HCEC 1CT (cell line): ENCODE measurements at regions not wholly inside any gene's neighbourhood (a gene's known extent, or its start where the extent isn't known, plus 50 kb on each side); places are given as distances from the start of the nearest gene placed in this dataset.
"Not testable (repeated sequence)": the region's sequence is repeated elsewhere in the genome, so short reads cannot be mapped to it uniquely, and the experiment has no call there.

Experiments
- DNase-seq: peaks from one replicate; pipeline ENCODE4 v3.0.0-alpha.2; 2017

DNA sequence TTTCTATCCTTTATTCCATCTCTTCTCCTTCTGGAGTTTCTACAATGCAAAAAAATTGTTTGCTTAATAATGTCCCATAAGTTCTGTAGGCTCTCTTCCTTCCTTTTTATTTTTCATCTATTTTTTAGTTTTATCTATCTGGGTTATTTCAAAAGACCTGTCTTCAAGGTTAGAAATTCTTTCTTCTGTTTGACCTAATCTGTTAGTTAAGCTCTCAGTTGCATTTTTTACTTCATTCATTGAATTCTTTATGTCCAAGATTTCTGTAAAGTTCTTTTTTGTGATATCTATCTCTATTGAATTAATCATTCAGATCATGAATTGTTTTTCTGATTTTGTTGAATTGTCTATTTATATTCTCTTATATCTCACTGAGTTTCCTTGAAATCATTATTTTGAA is 145.9 kb upstream of the TLE4 start:
- DNase-seq: no peak

DNA sequence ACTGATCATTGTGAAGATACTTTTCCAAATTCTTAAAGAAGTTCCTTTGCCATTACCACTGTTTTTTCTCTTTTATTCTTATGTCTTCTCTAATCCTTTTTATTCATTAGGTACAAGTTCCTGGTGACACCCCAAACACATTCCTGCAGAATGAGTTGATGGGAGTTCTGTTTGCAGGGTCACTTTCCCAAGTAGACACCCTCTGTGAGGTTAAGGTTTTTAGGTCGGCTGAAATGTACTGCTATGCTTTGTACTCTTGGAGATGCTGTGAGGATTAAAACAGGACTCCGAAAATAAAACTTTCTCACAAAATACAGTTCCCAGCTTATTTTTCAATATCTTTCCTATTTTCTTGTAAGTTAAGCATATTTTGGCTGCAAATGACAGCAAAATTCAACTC is 143.3 kb upstream of the TLE4 start:
- DNase-seq: no peak

DNA sequence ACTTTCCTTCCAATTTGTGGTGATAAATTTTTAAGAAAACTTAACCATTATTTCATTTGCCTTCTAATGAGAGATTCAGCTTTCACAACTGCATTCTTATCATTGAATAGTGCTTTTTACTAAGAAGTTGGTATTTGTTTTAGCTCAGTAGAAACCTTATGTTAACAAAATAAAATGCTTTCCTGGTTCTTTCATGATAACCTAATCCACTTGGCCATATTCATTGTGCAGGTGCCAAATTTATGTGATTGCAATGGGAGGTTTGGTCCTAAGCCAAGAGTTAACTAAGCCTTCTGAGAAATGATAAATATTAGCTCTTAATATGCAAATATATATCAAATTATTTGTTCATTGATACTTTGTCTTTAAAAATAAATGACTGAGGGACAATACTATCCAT is 141.1 kb upstream of the TLE4 start:
- DNase-seq: no peak

DNA sequence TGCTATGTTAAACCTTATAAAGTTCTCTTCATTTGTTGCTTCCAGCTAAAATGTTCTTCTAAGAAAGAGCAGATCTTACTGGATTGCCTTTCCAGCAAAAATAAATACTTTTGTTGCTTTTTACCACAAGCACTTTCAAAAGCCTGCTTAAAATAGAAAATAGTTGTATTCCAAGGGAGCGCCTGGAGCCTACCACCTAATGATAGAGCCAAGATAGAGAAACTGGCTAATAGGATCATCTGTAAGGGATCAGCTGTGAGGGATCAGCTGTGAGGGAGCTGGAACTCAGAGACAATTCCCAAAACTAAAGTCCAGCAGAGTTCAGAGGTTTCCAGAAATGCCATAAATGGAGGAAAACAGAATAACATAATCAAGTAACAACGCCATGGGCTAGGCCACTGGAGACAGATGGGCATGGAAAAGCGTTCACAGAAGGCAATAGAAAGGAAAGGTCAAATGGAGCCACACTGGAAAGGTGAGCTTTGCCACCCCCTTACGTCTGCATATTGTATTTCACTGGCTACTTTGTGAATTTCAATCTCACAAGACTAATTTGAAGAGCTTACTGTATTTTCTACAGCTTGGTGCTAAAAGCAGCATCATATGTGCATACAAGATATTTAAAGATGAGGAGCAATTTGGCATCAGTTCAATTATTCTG is 140.6 kb upstream of the TLE4 start:
- no peak for DNase-seq

- no peak for DNase-seq
These were observed 139.3 kb upstream of the TLE4 start for GRCh38 chr9:79432485-79432884.

DNA sequence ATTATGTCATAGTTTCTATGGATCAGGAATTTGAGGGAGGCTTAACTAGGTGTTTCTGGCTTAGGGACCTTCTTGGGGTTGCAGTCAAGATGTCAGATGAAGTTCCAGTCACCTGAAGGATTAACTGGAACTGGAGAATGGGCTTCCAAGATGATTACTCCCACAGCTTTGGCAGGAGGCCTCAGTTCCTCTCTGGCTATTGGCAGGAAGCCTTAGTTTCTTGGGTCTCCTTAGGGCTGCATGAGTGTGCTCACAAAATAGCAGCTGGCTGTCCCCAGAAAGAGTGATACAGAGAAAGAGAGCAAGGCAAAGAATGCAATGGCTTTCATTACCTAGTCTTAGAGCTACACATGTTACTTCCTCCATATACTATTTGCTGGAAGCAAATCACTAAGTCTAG is 138.1 kb upstream of the TLE4 start:
- DNase-seq: no peak

- DNase-seq: not testable (repeated sequence)
These were observed 132.5 kb upstream of the TLE4 start for GRCh38 chr9:79439221-79439620.

- no peak for DNase-seq
These were observed 125.0 kb upstream of the TLE4 start for GRCh38 chr9:79446523-79447307.

DNA sequence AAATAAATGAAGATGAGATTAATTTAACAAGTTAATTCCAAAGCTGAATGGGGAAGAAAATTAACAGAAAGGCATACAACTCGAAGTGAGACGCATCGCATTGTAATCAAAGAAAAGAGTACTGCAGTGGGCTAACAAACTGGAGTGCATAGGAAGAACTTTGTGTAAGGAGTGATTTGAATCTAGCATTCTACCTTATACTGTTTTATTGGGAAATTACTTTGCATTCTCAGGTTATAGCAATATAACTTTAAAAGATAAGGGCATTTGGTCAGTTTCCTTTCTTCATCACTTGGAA is 124.5 kb upstream of the TLE4 start:
- DNase-seq: no peak

GRCh38 chr9:79447762-79448161 is 124.0 kb upstream of the TLE4 start:
- DNase-seq: no peak

DNA sequence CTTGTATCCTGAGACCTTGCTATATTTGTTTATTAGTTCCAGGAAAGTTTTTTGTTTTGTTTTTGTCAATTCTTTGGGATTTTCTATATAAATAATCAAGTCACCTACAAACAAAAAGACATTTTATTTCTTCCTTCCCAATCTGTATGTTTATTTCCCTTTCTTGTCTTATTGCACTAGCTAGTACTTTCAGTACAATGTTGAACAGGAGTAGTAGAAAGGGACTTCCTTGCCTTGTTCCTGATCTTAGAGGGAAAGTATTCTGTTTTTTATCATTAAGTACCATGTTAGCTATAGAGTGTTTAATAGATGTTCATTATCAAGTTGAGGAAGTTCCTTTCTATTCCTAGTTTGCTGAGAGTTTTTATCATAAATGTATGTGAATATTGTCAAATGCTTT is 119.5 kb upstream of the TLE4 start:
- no peak for DNase-seq

DNA sequence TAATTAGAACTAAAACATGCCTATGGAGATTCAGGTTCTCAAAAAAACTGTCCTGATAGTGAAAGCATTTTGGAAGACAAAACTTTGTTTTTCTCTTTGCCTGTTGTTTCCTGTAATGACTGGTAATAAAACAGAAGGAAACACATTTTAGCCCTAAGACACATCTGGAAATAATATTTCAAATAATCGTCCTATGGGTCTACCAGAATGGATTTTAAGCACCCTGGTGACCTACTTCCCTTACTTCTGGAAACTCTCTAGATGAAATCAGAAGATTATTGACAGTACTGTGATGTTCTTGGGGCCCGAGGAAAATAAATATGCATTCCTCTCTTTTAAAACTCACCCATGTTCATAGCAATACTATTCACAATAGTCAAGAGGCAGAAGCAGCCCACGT is 110.1 kb upstream of the TLE4 start:
- no peak for DNase-seq

DNA sequence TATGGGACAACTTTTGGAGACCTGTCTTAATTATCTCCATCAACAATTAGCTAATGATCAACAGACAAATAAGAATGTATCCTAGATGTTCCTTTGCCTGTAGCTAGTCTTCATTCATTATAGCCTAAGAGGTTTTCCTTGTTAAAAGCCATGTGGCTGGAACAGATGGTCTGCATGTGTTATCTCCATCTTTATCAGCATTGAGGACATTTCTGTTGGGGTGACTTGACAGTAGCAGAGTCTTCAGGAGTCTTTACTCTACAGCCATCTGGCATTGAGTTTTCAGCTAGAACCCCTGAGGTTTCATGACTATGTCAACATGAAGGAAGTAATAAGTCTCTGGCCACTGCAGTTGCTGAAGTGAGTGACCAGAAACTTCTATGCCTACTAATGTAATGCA is 106.6 kb upstream of the TLE4 start:
- DNase-seq: no peak

DNA sequence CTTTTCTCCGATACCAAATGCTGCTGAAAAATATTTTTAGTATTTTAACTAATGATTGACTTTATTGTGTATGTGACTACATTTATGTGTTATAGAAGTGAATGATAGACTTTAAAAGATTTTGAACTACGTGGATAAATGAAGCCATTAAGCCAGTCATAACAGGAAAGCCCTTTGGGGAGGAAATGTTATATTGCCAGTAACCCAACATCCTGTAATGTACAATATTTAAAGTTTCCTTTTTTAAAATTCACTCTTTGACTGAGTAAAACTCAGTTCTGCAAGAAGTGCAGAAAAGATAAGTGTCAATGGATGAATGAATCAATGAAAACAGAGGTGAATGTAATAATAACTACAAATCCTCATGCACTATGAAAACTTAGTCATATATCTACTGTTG is 102.6 kb upstream of the TLE4 start:
- no peak for DNase-seq

GRCh38 chr9:79470954-79471353 is 100.8 kb upstream of the TLE4 start:
- no peak for DNase-seq

DNA sequence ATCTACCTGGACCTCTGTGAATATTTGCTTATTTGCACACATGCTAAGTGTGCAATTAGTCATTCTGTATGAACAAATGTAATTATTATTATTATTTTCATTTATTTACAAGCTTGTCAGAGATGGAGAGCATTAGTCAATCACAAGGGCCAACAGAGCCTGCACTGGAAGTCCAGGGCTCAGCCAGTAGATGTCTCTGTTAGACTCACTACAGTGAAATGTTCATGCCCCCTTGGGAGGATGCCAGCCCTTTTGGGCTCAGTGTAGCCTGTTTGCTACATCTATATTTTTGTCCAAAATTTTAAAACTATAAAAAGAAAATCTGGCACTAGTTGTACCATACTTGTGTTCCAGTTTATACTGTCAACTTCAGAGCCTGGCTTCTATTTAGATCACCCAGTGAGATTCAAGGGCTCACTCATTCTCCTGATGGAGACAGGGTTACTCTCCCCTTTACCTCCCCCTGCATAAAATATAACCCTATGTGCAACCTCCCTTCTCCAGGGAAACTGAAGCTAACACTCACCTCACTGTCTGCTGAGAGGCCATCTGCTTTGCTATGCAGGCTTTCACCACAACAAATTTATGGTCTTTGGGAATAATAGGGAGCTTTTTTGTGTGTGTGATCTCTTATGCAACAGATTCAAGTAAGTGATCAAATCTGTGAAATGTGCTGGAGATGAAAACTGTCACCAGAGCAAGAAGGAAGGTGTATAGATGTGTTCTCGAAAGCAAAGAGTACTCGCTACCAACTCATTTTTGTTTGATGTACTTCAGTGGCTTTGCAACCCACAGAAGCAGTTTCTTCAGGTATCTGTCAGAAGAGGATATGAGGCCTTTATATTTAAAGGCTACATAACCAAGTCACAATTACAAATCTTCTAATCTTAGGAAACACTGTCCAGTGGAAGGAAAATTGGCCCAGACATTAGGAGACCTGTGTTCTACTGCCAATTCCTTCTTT is 99.9 kb upstream of the TLE4 start:
- peak; percentile 68 for DNase-seq

GRCh38 chr9:79473704-79474103 is 98.1 kb upstream of the TLE4 start:
- DNase-seq: no peak

- DNase-seq: no peak
These were observed 94.4 kb upstream of the TLE4 start for GRCh38 chr9:79477241-79477840.

- peak; percentile 43 for DNase-seq
These were observed 93.6 kb upstream of the TLE4 start for GRCh38 chr9:79477955-79478771.

DNA sequence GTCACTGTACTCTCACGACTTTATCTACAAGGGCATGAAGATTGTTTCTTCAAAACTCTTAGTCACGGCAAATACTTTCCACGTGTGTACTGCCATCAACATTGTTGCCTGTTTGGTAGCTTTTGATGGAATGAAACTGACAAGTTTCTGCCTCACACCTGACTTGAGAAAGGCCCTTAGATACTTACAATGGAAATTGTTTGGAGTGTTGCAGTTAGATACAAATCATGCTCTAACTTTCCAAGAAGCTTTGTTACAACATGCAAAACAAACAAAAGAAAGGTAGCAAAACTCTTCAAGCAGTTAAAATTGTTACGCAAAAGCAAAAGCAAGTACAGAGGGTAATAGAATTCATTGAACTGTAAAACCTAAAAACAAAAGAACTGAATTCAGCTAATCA is 91.1 kb upstream of the TLE4 start:
- no peak for DNase-seq

GRCh38 chr9:79481846-79482477 is 89.8 kb upstream of the TLE4 start:
- no peak for DNase-seq

DNA sequence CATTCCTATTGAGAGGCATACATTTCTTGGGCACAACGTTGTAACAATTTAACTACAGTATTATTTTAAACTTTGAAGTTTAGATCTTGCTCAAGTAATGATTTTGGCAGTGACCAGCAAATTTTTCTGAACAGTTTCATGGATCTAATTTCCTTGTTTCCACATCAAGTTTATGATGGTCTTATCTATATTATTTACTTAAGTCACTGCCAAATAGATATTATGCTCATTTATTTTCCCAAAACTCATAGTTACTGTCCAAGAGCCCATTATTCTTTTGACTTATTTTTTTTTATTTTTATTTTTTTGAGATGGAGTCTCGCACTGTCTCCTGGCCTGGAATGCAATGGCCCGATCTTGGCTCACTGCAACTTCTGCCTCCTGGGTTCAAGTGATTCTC is 86.5 kb upstream of the TLE4 start:
- no peak for DNase-seq
